Activated naive CD8-positive, alpha-beta T cell (primary cell): ENCODE measurements at regions not wholly inside any gene's neighbourhood (a gene's known extent, or its start where the extent isn't known, plus 50 kb on each side); places are given as distances from the start of the nearest gene placed in this dataset.

Experiments
- H3K27ac Mint-ChIP-seq: one replicate; pipeline ENCODE4 v1.8.0; 2021; ENCODE audit warnings: mixed read lengths
- H3K27me3 Mint-ChIP-seq: one replicate; pipeline ENCODE4 v1.8.0; 2021; ENCODE audit warnings: mixed read lengths
- H3K36me3 Mint-ChIP-seq: one replicate; pipeline ENCODE4 v1.8.0; 2021; ENCODE audit warnings: mixed read lengths
- H3K4me1 Mint-ChIP-seq: one replicate; pipeline ENCODE4 v1.8.0; 2021; ENCODE audit warnings: low read depth, mixed read lengths
- H3K4me3 Mint-ChIP-seq: one replicate; pipeline ENCODE4 v1.8.0; 2021; ENCODE audit warnings: mild to moderate bottlenecking, mixed read lengths
- H3K9me3 Mint-ChIP-seq: one replicate; pipeline ENCODE4 v1.8.0; 2021; ENCODE audit warnings: low read depth, mixed read lengths

DNA sequence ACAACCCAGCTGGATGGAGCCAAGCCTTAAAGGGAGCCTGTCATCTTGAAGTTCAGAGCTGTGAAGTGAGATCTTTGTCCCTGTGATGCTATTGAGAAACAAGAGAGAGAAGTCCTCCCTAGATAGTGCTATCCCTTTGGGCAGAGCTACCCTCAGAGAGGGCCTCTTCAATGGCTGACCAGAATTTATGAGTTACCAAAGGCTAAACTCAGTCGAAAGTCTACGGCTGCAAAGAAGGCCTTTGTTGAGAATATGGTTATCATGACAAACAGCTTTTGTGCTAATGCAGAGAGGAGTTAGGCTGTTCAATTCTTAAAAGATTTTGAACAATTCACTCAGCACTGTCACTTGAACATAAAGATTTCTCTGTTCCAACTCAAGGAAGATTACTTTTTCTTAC is 65.9 kb upstream of the C3orf80 start:
- no peaks in the 10 kb centered on the region for H3K36me3 Mint-ChIP-seq
- H3K4me1 Mint-ChIP-seq = no peaks in the 10 kb centered on the region
- H3K9me3 Mint-ChIP-seq = no peaks in the 10 kb centered on the region
- no peaks in the 10 kb centered on the region for H3K27me3 Mint-ChIP-seq
- H3K27ac Mint-ChIP-seq = no peak overlapping the region
- H3K4me3 Mint-ChIP-seq = no peak overlapping the region

DNA sequence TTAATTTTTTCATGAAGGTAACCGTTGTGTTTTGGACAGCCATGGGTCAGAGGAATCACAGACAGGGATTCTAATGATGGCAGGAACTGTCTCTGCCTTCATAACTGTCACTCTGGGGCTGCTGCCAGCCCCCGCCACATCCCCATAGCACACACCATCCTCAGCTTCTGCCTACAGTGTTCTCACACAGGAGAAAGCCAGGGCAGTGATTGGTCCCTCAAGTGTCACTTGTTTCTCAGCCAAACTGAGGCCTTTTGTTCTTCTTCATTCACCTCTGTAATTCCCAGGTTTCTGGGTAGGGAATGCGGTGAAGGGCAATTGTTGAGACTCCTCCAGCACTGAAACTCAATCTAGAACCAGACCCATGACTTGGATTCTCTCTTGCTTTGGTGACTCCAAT is 65.4 kb upstream of the C3orf80 start:
- Mint-ChIP-seq H3K4me3 (no peak overlapping the region), H3K4me1 (no peaks in the 10 kb centered on the region), H3K9me3 (no peaks in the 10 kb centered on the region), H3K27ac (no peak overlapping the region), H3K36me3 (no peaks in the 10 kb centered on the region), H3K27me3 (no peaks in the 10 kb centered on the region)

DNA sequence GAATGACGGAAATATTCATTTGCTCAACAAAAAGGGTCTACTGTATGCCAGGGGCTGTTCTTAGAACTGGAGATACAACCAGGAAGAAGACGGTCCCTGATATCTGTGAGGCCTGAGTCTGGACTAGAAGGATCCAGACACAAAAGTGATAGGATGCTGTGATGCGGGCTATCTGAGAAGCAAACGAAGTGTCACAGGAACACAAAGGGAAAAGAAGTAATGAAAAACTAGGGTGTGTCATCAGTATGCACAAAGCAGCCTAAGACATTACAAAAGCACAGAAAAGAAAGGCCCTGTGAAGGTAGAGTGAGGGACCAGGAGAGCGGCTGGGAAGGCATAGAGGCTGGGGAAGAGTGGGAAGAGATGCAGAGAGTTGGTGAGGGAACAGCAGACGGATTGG is 63.3 kb upstream of the C3orf80 start:
- H3K4me3 Mint-ChIP-seq = no peak overlapping the region
- no peaks in the 10 kb centered on the region for H3K36me3 Mint-ChIP-seq
- no peaks in the 10 kb centered on the region for H3K4me1 Mint-ChIP-seq
- no peaks in the 10 kb centered on the region for H3K27me3 Mint-ChIP-seq
- H3K27ac Mint-ChIP-seq = no peak overlapping the region
- H3K9me3 Mint-ChIP-seq = no peaks in the 10 kb centered on the region

DNA sequence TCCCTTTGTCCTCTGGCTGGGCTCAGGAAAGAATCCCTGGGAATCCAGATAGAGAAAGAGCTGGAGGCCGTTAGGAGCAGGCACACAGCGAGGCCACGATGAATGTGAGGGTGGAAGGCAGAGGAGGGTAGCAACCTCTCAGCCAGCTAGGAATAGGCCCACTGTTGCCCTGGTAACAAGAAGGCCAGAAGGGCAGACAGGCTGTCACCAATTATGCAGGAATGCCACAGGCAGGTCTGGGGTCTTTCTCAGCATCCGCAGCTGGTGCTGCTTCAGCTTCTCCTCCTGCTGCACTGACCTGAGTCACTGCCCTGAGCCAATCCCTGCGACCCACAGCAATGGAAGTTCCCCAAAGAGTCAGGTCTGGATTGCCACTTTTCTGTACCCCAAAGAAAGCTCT is 62.8 kb upstream of the C3orf80 start:
- Mint-ChIP-seq H3K9me3 (no peaks in the 10 kb centered on the region), H3K36me3 (no peaks in the 10 kb centered on the region), H3K4me1 (no peaks in the 10 kb centered on the region), H3K27me3 (no peaks in the 10 kb centered on the region), H3K27ac (no peak overlapping the region), H3K4me3 (no peak overlapping the region)

DNA sequence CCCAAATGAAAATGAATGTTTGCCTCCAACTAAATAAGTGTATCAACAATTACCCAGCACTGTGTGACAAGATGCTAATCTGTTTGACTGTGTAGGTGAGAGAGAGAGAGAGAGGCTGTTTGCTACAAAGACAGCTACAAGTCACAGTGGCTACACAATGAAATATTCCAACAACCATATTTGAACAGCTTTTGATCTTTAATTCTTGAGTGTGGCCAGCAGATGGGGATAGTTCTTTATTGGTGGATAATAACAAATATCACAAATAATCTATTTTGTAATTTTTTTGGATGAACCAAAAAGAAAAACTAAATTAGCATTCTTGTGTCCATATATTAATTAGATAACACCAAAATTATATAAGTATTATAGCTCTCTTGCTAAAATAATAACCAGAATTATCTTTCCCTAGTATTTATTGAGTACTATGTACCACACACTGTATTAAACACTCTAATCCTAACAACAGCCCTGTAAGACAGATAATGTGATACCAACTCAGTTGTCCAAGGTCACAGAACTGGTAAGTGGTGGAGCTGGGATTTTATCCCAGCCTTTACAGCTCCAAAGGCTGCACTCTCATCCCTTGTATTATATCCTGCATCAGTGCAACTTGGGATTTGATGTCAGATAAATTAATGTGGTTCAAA is 61.9 kb upstream of the C3orf80 start:
- H3K36me3 Mint-ChIP-seq = no peaks in the 10 kb centered on the region
- no peaks in the 10 kb centered on the region for H3K27me3 Mint-ChIP-seq

DNA sequence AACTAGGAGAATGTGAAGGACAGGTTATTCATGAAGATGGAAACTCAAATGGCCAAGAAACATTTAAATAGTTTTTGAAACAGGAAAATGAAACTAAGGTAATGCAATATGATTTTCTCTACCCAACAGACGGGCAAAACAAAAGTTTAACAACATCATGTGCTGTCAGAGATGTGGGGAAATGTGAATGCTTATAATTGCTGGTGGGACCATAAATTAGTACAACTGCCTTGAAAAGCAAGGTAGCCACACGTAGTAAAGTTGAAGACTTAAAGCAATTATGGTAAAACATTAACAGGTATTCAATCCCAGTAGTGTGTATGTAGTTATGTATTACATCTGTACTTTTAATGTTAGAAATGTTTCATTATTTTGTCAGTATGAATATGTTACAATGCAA is 57.0 kb upstream of the C3orf80 start:
- Mint-ChIP-seq H3K9me3 (no peaks in the 10 kb centered on the region), H3K27ac (no peak overlapping the region), H3K4me1 (peaks cover 15% of the 10 kb centered on the region), H3K4me3 (no peak overlapping the region), H3K27me3 (no peaks in the 10 kb centered on the region), H3K36me3 (peaks cover 2% of the 10 kb centered on the region)

More for the DNA sequence above, 61.9 kb upstream of the C3orf80 start:
- H3K27ac Mint-ChIP-seq = no peak overlapping the region
- H3K4me3 Mint-ChIP-seq = no peak overlapping the region
- no peaks in the 10 kb centered on the region for H3K9me3 Mint-ChIP-seq
- no peaks in the 10 kb centered on the region for H3K4me1 Mint-ChIP-seq

DNA sequence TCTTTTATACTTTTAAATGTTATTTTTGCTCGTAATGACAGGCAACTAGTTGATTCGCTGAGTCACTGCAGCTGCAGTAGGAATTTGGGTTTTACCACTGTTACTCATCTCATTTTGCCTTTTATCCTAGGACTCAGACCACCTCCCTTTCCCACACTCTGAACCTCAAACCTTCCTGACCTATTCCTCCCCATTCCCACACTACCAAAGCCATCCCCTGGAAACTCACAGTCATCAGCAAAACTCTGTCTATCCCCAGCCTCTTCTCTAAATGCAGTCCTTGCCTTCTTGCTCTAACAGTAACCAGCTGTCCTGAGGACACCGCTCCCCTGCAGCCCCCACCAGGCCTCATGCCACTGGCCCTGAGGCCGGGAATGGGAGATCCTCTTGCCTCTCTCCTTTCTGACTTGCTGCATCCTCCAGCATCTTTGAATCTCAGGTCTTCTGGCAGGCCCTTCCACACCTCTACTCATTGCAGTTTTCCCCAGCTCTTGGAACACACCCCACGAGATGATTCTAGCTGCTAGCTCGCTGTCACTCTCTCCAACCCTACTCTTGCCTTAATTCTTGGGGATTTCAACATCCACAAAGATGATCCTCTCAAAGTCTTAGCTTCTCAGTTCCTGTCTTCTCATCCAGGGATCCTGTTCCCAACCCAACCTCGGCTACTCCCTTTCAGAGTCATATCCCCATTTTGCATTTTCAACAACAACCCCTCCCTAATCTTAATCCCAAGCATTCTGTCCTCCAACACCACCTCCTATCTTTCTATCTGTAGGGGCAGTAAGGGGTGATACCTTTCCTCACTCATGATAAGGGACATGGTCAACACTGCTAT is 55.9 kb upstream of the C3orf80 start:
- no peaks in the 10 kb centered on the region for H3K9me3 Mint-ChIP-seq
- H3K27ac Mint-ChIP-seq = no peak overlapping the region
- H3K4me3 Mint-ChIP-seq = no peak overlapping the region
- H3K36me3 Mint-ChIP-seq = peaks cover 2% of the 10 kb centered on the region
- H3K4me1 Mint-ChIP-seq = peaks cover 15% of the 10 kb centered on the region
- no peaks in the 10 kb centered on the region for H3K27me3 Mint-ChIP-seq

DNA sequence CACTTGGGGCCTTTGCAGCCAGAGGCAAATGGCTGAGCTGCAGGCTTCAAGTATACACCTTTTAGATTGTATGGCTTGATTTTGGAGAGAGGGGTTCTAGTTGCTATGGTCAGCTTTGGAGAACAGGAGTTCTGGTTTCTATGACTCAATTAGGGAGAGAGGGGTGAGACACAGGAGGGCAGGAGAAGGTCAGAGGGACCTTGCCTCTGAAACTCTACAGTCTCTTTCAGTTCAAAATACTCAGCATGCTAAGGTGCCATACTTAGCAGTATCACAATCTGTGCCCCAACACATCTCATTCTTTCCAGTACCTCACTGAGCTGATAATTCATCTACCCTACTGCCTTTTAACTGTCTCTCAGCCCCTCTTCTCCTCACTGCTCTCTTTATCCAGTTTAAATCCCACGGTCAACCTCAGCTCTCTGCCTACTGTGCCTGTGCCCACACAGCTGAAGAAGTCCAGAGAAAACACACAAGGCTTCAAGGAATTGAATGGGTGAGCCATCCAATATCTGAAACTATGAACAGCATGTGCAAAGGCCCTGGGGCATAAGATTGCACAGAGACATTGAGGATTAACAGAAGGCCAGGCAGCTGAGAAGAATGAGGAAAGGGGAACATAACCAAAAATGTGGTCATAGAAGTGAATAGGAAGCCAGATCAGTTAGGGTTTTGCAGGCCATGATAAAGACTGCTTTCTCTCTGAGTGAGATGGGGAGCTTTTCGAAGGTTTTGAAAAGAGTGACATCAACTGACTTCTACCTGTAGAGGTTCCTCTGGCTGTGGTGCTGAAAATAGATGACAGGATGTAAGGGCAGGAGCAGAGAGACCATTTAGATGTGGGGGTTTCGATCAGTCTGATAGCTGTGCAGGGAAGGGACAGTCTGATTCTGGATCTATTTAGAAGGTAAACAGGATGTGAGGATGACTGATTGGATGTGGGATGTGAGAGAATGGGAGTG is 54.5 kb upstream of the C3orf80 start:
- Mint-ChIP-seq H3K9me3 (no peaks in the 10 kb centered on the region), H3K4me1 (peaks cover 15% of the 10 kb centered on the region), H3K27ac (no peak overlapping the region), H3K36me3 (peaks cover 2% of the 10 kb centered on the region), H3K27me3 (no peaks in the 10 kb centered on the region), H3K4me3 (no peak overlapping the region)

DNA sequence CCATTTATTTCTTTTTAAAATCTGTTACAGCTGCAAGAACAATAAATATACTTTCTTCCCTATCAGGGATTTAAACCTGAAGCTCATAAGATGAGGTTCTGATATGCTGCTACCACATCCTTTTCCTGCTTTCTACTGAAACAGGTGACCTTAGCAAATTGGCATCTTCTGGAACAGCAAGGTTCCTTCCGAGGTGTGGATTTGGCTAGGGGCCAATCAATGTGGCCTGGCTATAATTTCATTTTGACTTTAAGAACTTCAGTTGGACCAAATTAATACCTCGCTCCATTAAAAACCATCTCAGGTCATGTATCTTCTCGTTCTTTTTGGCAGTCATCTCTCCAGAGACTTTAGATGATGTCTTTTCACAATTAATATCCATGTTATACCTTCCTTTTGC is 53.4 kb upstream of the C3orf80 start:
- peaks cover 15% of the 10 kb centered on the region for H3K4me1 Mint-ChIP-seq
- no peaks in the 10 kb centered on the region for H3K9me3 Mint-ChIP-seq
- H3K27me3 Mint-ChIP-seq = no peaks in the 10 kb centered on the region
- no peak overlapping the region for H3K27ac Mint-ChIP-seq
- no peak overlapping the region for H3K4me3 Mint-ChIP-seq
- H3K36me3 Mint-ChIP-seq = peaks cover 2% of the 10 kb centered on the region

DNA sequence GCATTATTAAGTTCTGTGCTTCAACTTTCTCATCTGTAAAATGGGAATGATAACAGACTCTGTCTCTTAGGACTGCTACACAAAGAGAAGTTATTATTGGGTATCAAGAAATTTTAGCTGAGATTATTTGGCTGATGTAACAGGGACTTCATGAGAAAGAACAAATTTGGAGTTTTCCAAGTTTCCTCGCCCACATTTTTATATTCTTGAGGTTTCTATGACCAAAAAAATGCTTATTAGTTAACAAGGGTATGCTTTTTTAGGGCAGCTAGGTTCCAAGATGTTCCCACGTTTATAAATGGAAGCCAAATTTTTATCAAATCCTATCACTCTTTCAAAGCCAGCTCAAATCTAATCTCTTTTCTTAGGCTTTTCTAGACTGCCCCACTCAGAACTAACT is 50.6 kb upstream of the C3orf80 start:
- Mint-ChIP-seq H3K4me1 (peaks cover 15% of the 10 kb centered on the region), H3K27ac (no peak overlapping the region), H3K4me3 (no peak overlapping the region), H3K9me3 (peaks cover 3% of the 10 kb centered on the region), H3K36me3 (peaks cover 2% of the 10 kb centered on the region), H3K27me3 (peaks cover 4% of the 10 kb centered on the region)
